Caki2 (cell line): ENCODE measurements at regions not wholly inside any gene's neighbourhood (a gene's known extent, or its start where the extent isn't known, plus 50 kb on each side); places are given as distances from the start of the nearest gene placed in this dataset.
A peak's percentile ranks its signal among the peaks of the same experiment; 100 is the strongest.
"Not testable (repeated sequence)": the region's sequence is repeated elsewhere in the genome, so short reads cannot be mapped to it uniquely, and the experiment has no call there.

Experiments
- DNase-seq: peaks from one replicate; pipeline ENCODE4 v3.0.0-alpha.2; 2015; ENCODE audit warnings: low read depth
- in situ Hi-C: cut with HindIII; loops from 2 replicates; pipeline ENCODE4 v1.10.0; 2016; ENCODE audit warnings: low sequenced_read_pairs, low pct_unique_long_range_greater_than_20kb, mixed read lengths

- DNase-seq = no peak
- in situ Hi-C loops = no loop called here
These were observed 982.8 kb upstream of the ROBO1 start for GRCh38 chr3:80750637-80751036.

GRCh38 chr3:80734920-80735319 is 967.1 kb upstream of the ROBO1 start:
- DNase-seq = no peak
- in situ Hi-C loops = no loop called here

GRCh38 chr3:80734483-80734882 is 966.7 kb upstream of the ROBO1 start:
- DNase-seq = no peak
- in situ Hi-C loops = no loop called here

- peak; percentile 86 for DNase-seq
- in situ Hi-C loops = no loop called here
These were observed 965.9 kb upstream of the ROBO1 start for GRCh38 chr3:80733522-80734176.

- in situ Hi-C loops, DNase-seq: not testable (repeated sequence)
These were observed 959.8 kb upstream of the ROBO1 start for GRCh38 chr3:80727561-80727960.

GRCh38 chr3:80709597-80710322 is 942.0 kb upstream of the ROBO1 start:
- DNase-seq, in situ Hi-C loops: not testable (repeated sequence)

GRCh38 chr3:80705290-80705689 is 937.5 kb upstream of the ROBO1 start:
- in situ Hi-C loops = no loop called here
- no peak for DNase-seq

GRCh38 chr3:80701349-80701748 is 933.6 kb upstream of the ROBO1 start:
- no peak for DNase-seq
- in situ Hi-C loops = no loop called here

GRCh38 chr3:80697291-80697690 is 929.5 kb upstream of the ROBO1 start:
- in situ Hi-C loops = no loop called here
- no peak for DNase-seq

- peak; percentile 51 for DNase-seq
- in situ Hi-C loops = no loop called here
These were observed 928.5 kb upstream of the ROBO1 start for GRCh38 chr3:80696280-80696679.

GRCh38 chr3:80688814-80689213 is 921.0 kb upstream of the ROBO1 start:
- DNase-seq = no peak
- in situ Hi-C loops = no loop called here

- DNase-seq = no peak
- in situ Hi-C loops = no loop called here
These were observed 915.2 kb upstream of the ROBO1 start for GRCh38 chr3:80682951-80683350.

- no peak for DNase-seq
- in situ Hi-C loops = no loop called here
These were observed 914.4 kb upstream of the ROBO1 start for GRCh38 chr3:80682235-80682634.

GRCh38 chr3:80677796-80678195 is 910.0 kb upstream of the ROBO1 start:
- in situ Hi-C loops = no loop called here
- no peak for DNase-seq

GRCh38 chr3:80676866-80677265 is 909.1 kb upstream of the ROBO1 start:
- in situ Hi-C loops = no loop called here
- DNase-seq = no peak

- in situ Hi-C loops = no loop called here
- DNase-seq = no peak
These were observed 908.5 kb upstream of the ROBO1 start for GRCh38 chr3:80676261-80676660.

GRCh38 chr3:80675790-80676189 is 908.0 kb upstream of the ROBO1 start:
- DNase-seq = no peak
- in situ Hi-C loops = no loop called here

- in situ Hi-C loops = no loop called here
- no peak for DNase-seq
These were observed 900.9 kb upstream of the ROBO1 start for GRCh38 chr3:80668600-80669294.

- DNase-seq = no peak
- in situ Hi-C loops = no loop called here
These were observed 900.3 kb upstream of the ROBO1 start for GRCh38 chr3:80668100-80668499.
